Panc1 (cell line): ENCODE measurements at regions not wholly inside any gene's neighbourhood (a gene's known extent, or its start where the extent isn't known, plus 50 kb on each side); places are given as distances from the start of the nearest gene placed in this dataset.

Experiments used
- ATAC-seq: fragments of 200-7000 bp; cut with Tn5 transposase; 2 replicates; pipeline ENCODE4 v1.9.1; 2020; ENCODE audit warnings: mild to moderate bottlenecking, moderate library complexity
- BruUV-seq: library from RNA; stranded (reverse); fragments of 400-500 nt; replicated peaks from 2 replicates; lab custom pipeline; 2021; lab: Mats Ljungman, UMichigan
- CTCF ChIA-PET: fragments of 300-600 bp; sonication (Branson Sonifier 250); formaldehyde crosslinking; loops from one replicate; lab custom pipeline; 2022; ENCODE audit warnings: antibody characterized with exemption; lab: Charles Lee
- POLR2A ChIA-PET: fragments of 300-600 bp; sonication (Branson Sonifier 250); formaldehyde crosslinking; loops from one replicate; lab custom pipeline; 2022; ENCODE audit warnings: antibody characterized with exemption; lab: Charles Lee
- DNase-seq: peaks from one replicate; pipeline ENCODE4 v3.0.0-alpha.2; 2010; ENCODE audit warnings: low read depth, low spot score
- H3K27ac ChIP-seq: 2 replicates; pipeline ENCODE4 v1.5.1; 2011; ENCODE audit warnings: mild to moderate bottlenecking, low read length, inconsistent platforms
- H3K27me3 ChIP-seq: fragments of 200-500 bp; sonication (Bioruptor generic); 2 replicates; pipeline ENCODE4 v1.6.0; 2014; ENCODE audit warnings: low read length, inconsistent platforms; ENCODE audit not compliant: control insufficient read depth, insufficient read depth
- H3K36me3 ChIP-seq: fragments of 200-500 bp; sonication (Bioruptor generic); 2 replicates; pipeline ENCODE4 v1.5.1; 2014; ENCODE audit warnings: inconsistent platforms, mild to moderate bottlenecking, low read length, moderate library complexity; ENCODE audit not compliant: control insufficient read depth, insufficient read depth
- H3K4me1 ChIP-seq: 2 replicates; pipeline ENCODE4 v1.5.1; 2011; ENCODE audit warnings: inconsistent platforms, mild to moderate bottlenecking, low read length, moderate library complexity; ENCODE audit not compliant: control insufficient read depth, insufficient read depth
- H3K4me3 ChIP-seq, 2 experiments: 2 replicates each; pipeline ENCODE4 v1.5.1; 2011 to 2012; ENCODE audit warnings: low read depth in 2 of 2, low read length in 2 of 2, mild to moderate bottlenecking in 2 of 2, inconsistent platforms in 1 of 2, moderate library complexity in 1 of 2
- H3K9me3 ChIP-seq: fragments of 200-500 bp; sonication (Bioruptor generic); 2 replicates; pipeline ENCODE4 v1.5.1; 2014; ENCODE audit warnings: low read depth, mild to moderate bottlenecking, inconsistent platforms, low read length, moderate library complexity; ENCODE audit not compliant: control insufficient read depth, insufficient read depth
- CTCF ChIP-seq: fragments of 450-650 bp; IDR thresholded peaks from 2 replicates; pipeline ENCODE4 v1.5.1; 2017; ENCODE audit warnings: mild to moderate bottlenecking
- POLR2AphosphoS5 ChIP-seq: IDR thresholded peaks from 2 replicates; pipeline ENCODE4 v1.6.1; 2012; ENCODE audit warnings: mild to moderate bottlenecking, low read depth, low read length, moderate library complexity
- REST ChIP-seq, 2 experiments: IDR thresholded peaks; 2 replicates each; pipeline ENCODE4 v1.6.1; 2011 to 2012; ENCODE audit warnings: low read depth in 2 of 2, control low read depth in 1 of 2, low read length in 1 of 2, mild to moderate bottlenecking in 1 of 2, moderate library complexity in 1 of 2; ENCODE audit not compliant: insufficient read depth in 1 of 2
- SIN3A ChIP-seq: IDR thresholded peaks from 2 replicates; pipeline ENCODE4 v1.6.1; 2012; ENCODE audit warnings: low read depth, mild to moderate bottlenecking, low read length, moderate library complexity, borderline replicate concordance; ENCODE audit not compliant: insufficient read depth
- TCF7L2 ChIP-seq: IDR thresholded peaks from 2 replicates; pipeline ENCODE4 v1.6.1; 2011; ENCODE audit warnings: mild to moderate bottlenecking, low read depth, low read length, inconsistent platforms
- in situ Hi-C: cut with HindIII; loops from 2 replicates; pipeline ENCODE4 v1.10.0; 2016; ENCODE audit warnings: low sequenced_read_pairs, low pct_unique_long_range_greater_than_20kb
- intact Hi-C: fragments of 100-400 bp; cut with micrococcal nuclease; formaldehyde crosslinking; loops from one replicate; pipeline ENCODE4 v1.10.0; 2022; ENCODE audit not compliant: unreplicated experiment

GRCh38 chr5:120375248-120375647, 88.9 kb upstream of the PRR16 start:
- no peaks in the 10 kb centered on the region for H3K9me3 ChIP-seq
- BruUV-seq, result no TSS peak
- no peaks in the 10 kb centered on the region for H3K27me3 ChIP-seq
- H3K4me1 ChIP-seq, result no peaks in the 10 kb centered on the region
- H3K4me3 ChIP-seq, result no peak overlapping the region
- intact Hi-C loops, result no loop called here
- TF ChIP-seq CTCF, result no peak
- TF ChIP-seq TCF7L2, result no peak
- TF ChIP-seq REST (IDR thresholded peaks at IDR 0.05; ENCODE audit: insufficient read depth in 1 of 2, low read depth in 2 of 2, low read length in 1 of 2), result no peak
- TF ChIP-seq SIN3A, result no peak
- no peak for TF ChIP-seq POLR2AphosphoS5
- ATAC-seq (no peak), DNase-seq (no peak)
- no peaks in the 10 kb centered on the region for H3K36me3 ChIP-seq
- CTCF ChIA-PET, result no interaction called here
- no peak overlapping the region for H3K27ac ChIP-seq
- POLR2A ChIA-PET, result no interaction called here
- in situ Hi-C loops, result no loop called here

GRCh38 chr5:120380644-120381043, 83.5 kb upstream of the PRR16 start:
- no peak for TF ChIP-seq TCF7L2
- TF ChIP-seq REST (IDR thresholded peaks at IDR 0.05; ENCODE audit: insufficient read depth in 1 of 2, low read depth in 2 of 2, low read length in 1 of 2), result no peak
- no peak for TF ChIP-seq POLR2AphosphoS5
- no peak for TF ChIP-seq SIN3A
- no peak for TF ChIP-seq CTCF
- Histone ChIP-seq H3K4me1 (no peaks in the 10 kb centered on the region), H3K9me3 (no peaks in the 10 kb centered on the region), H3K4me3 (no peak overlapping the region), H3K27me3 (no peaks in the 10 kb centered on the region), H3K27ac (no peak overlapping the region), H3K36me3 (no peaks in the 10 kb centered on the region)
- in situ Hi-C loops (no loop called here), intact Hi-C loops (no loop called here)
- no peak for ATAC-seq
- DNase-seq, result no peak
- ChIA-PET POLR2A (no interaction called here), CTCF (no interaction called here)
- no TSS peak for BruUV-seq
